ENCODE measurements at regions not wholly inside any gene's neighbourhood (a gene's known extent, or its start where the extent isn't known, plus 50 kb on each side); places are given as distances from the start of the nearest gene placed in this dataset.

DNA sequence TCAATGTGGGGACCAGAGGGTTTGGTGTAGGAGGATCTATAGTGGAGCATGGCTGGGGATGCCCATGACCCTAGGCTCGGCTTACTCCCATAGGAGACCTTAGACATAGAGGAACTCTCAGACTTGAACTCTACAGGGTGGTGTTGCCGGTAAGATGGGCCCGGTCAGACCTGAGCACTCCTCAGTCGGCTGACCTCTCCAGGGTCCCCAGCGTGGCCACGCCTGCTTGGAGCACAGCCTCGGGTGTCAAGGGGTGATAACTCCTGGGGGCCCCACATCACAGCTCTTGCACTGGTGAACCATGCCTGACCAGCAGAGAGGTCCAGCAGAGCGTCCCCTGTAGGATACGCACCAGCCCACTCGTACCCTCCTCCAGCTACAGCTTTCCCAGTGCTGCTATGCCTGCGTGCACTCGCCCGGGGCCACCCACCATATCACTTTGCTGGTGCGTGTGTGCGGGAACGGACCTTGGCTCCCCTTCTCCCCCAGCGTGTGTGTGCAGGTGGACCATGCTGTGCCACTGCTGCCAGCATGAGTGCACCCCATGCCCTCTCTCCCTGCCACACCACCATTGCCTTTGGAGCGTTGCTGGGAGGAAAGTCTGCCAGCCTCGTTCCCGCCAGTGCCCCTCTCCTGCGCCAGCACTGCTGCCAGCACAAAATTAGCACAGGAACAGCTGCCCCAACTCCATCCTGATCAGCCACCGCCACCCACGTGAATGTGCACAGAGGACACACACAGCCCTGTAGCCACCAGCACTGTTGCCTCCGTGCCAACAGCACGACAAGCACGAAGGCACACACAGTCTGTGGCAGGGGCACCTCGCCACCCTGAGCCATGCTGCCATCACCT, 806.6 kb downstream of the GLUD2 start:
- TF ChIP-seq, protein P1, sequence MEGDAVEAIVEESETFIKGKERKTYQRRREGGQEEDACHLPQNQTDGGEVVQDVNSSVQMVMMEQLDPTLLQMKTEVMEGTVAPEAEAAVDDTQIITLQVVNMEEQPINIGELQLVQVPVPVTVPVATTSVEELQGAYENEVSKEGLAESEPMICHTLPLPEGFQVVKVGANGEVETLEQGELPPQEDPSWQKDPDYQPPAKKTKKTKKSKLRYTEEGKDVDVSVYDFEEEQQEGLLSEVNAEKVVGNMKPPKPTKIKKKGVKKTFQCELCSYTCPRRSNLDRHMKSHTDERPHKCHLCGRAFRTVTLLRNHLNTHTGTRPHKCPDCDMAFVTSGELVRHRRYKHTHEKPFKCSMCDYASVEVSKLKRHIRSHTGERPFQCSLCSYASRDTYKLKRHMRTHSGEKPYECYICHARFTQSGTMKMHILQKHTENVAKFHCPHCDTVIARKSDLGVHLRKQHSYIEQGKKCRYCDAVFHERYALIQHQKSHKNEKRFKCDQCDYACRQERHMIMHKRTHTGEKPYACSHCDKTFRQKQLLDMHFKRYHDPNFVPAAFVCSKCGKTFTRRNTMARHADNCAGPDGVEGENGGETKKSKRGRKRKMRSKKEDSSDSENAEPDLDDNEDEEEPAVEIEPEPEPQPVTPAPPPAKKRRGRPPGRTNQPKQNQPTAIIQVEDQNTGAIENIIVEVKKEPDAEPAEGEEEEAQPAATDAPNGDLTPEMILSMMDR (conservative IDR thresholded peaks at IDR 0.05) = no peak
- Mint-ChIP-seq H3K9me3 (peaks cover 7% of the 10 kb centered on the region), H3K27me3 (ENCODE audit: low read depth) (no peaks in the 10 kb centered on the region), H3K4me3 (no peak overlapping the region), H3K27ac (ENCODE audit: unreplicated experiment) (no peak overlapping the region), H3K36me3 (ENCODE audit: low read depth) (peaks cover 2% of the 10 kb centered on the region), H3K4me1 (no peaks in the 10 kb centered on the region)
- DNase-seq (ENCODE audit: low read depth, low spot score) = no peak

DNA sequence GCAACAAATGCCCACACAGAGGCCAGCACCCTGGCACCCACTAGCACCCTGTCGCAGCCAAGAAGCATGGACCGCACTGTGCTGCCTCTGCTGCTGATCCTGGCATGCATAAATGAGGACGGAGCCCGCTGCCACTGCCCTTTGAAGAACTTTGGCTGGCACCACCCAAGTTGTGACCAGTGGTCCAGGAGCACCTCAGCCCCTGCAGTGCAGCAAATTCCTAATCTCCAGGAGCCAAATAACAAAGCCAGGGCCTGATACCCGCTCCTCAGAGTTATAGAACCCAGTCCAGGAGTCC, 807.2 kb downstream of the GLUD2 start:
- H3K27ac Mint-ChIP-seq (ENCODE audit: unreplicated experiment) = no peak overlapping the region
- H3K9me3 Mint-ChIP-seq = peaks cover 7% of the 10 kb centered on the region
- no peak overlapping the region for H3K4me3 Mint-ChIP-seq
- H3K4me1 Mint-ChIP-seq = no peaks in the 10 kb centered on the region
- TF ChIP-seq, protein P1 (conservative IDR thresholded peaks at IDR 0.05) = no peak
- H3K36me3 Mint-ChIP-seq (ENCODE audit: low read depth) = peaks cover 2% of the 10 kb centered on the region
- DNase-seq (ENCODE audit: low read depth, low spot score) = no peak
- H3K27me3 Mint-ChIP-seq (ENCODE audit: low read depth) = no peaks in the 10 kb centered on the region

DNA sequence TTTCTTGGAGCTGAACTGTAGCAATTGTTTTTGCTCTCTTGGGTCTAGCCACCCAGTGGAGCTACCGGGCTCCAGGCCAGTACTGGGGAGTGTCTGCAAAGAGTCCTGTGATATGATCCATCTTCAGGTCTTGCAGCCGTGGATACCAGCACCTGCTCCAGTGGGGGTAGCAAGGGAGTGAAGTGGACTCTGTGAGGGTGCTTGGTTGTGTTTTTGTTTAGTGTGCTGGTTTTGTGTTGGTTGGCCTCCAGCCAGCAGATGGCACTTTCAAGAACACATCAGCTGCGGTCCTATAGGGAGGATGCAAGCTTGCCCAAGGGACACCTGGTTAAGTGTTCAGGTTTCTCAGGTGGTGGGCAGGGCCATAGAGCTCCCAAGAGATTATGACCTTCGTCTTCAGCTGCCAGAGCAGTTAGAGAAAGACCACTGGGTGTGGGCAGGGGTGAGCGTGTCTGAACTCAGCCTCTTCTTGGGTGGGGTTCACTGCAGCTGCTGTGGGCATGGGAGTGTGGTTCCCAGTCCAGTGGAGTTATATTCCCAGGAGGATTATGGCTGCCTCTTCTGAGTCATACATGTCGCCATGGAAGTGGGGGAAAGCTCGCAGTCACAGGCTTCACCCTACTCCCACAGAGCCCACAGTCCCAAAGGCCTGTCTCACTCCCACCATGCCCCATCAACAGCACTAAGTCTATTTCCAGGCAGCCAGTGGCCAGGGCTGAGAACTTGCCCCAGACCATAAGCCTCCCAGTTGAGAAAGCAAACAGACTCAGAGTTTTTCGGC, 811.6 kb downstream of the GLUD2 start:
- TF ChIP-seq, protein P1 (conservative IDR thresholded peaks at IDR 0.05) = no peak
- Mint-ChIP-seq H3K27ac (ENCODE audit: unreplicated experiment) (no peak overlapping the region), H3K4me1 (no peaks in the 10 kb centered on the region), H3K36me3 (ENCODE audit: low read depth) (no peaks in the 10 kb centered on the region), H3K4me3 (no peak overlapping the region), H3K27me3 (ENCODE audit: low read depth) (no peaks in the 10 kb centered on the region), H3K9me3 (peaks cover 4% of the 10 kb centered on the region)
- DNase-seq (ENCODE audit: low read depth, low spot score) = no peak

DNA sequence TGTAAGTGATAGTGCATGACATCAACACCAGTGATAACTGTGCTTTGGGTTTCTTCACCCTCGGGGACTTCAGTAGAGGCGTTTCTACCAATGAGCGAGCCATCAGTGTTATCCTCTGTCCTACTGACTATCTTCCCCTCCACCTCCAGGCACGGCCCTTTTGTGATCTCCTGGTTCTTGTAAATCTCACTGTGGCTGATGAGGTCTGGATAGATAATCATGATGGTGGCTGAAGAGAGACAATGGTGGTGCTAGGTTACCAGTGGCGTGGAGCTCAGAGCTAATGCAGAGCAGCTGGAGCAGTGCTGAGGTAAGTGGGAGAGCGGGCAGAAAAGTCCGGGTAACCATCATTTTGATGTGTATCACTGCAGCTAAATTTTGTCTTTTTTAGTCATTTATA, 816.6 kb downstream of the GLUD2 start:
- TF ChIP-seq, protein P1 (conservative IDR thresholded peaks at IDR 0.05) = no peak
- Mint-ChIP-seq H3K27me3 (ENCODE audit: low read depth) (no peaks in the 10 kb centered on the region), H3K4me3 (no peak overlapping the region), H3K4me1 (no peaks in the 10 kb centered on the region), H3K9me3 (no peaks in the 10 kb centered on the region), H3K36me3 (ENCODE audit: low read depth) (no peaks in the 10 kb centered on the region), H3K27ac (ENCODE audit: unreplicated experiment) (no peak overlapping the region)
- no peak for DNase-seq (ENCODE audit: low read depth, low spot score)

DNA sequence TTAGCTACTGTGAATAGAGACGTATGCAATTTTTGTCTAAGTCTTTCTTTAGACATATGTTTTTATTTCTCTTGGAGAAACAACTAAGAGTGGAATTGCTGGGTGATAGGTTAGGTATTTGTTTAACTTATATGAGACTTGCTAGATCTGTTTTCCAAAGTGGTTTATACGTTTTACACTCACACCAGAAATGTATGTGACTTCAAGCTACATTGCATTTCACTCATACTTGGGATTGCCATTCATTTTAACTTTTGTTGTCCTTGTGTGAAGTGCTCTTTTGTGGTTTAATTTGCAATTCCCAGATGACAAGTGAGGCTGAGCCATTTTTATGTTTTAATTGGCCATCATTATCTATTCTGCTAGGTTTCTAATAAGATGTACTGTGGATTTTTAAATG, 817.2 kb downstream of the GLUD2 start:
- no peak for DNase-seq (ENCODE audit: low read depth, low spot score)
- Mint-ChIP-seq H3K9me3 (no peaks in the 10 kb centered on the region), H3K36me3 (ENCODE audit: low read depth) (no peaks in the 10 kb centered on the region), H3K4me1 (no peaks in the 10 kb centered on the region), H3K4me3 (no peak overlapping the region), H3K27ac (ENCODE audit: unreplicated experiment) (no peak overlapping the region), H3K27me3 (ENCODE audit: low read depth) (no peaks in the 10 kb centered on the region)
- TF ChIP-seq, protein P1 (conservative IDR thresholded peaks at IDR 0.05) = no peak

Measured in neural crest cell (in vitro differentiated cells).